ENCODE measurements at regions not wholly inside any gene's neighbourhood (a gene's known extent, or its start where the extent isn't known, plus 50 kb on each side); places are given as distances from the start of the nearest gene placed in this dataset.

- no peak overlapping the region for H3K4me3 ChIP-seq (ENCODE audit: low read depth, low read length)
- DNase-seq (ENCODE audit: low read depth) = peak; percentile 10
- peak; percentile 25 for TF ChIP-seq CTCF (conservative IDR thresholded peaks at IDR 0.05; ENCODE audit: low read depth, low read length)
Observed at GRCh38 chr12:91620992-91621391, 438.4 kb upstream of the DCN start.

GRCh38 chr12:91620422-91620821 is 437.8 kb upstream of the DCN start:
- no peak overlapping the region for H3K4me3 ChIP-seq (ENCODE audit: low read depth, low read length)
- DNase-seq (ENCODE audit: low read depth) = no peak
- no peak for TF ChIP-seq CTCF (conservative IDR thresholded peaks at IDR 0.05; ENCODE audit: low read depth, low read length)

- no peak overlapping the region for H3K4me3 ChIP-seq (ENCODE audit: low read depth, low read length)
- DNase-seq (ENCODE audit: low read depth) = no peak
- TF ChIP-seq CTCF (conservative IDR thresholded peaks at IDR 0.05; ENCODE audit: low read depth, low read length) = no peak
Observed at GRCh38 chr12:91618281-91618680, 435.7 kb upstream of the DCN start.

GRCh38 chr12:91617818-91618217 is 435.2 kb upstream of the DCN start:
- TF ChIP-seq CTCF (conservative IDR thresholded peaks at IDR 0.05; ENCODE audit: low read depth, low read length) = no peak
- DNase-seq (ENCODE audit: low read depth) = no peak
- H3K4me3 ChIP-seq (ENCODE audit: low read depth, low read length) = no peak overlapping the region

GRCh38 chr12:91616416-91616815 is 433.8 kb upstream of the DCN start:
- DNase-seq (ENCODE audit: low read depth) = no peak
- no peak overlapping the region for H3K4me3 ChIP-seq (ENCODE audit: low read depth, low read length)
- TF ChIP-seq CTCF (conservative IDR thresholded peaks at IDR 0.05; ENCODE audit: low read depth, low read length) = no peak

- no peak for TF ChIP-seq CTCF (conservative IDR thresholded peaks at IDR 0.05; ENCODE audit: low read depth, low read length)
- H3K4me3 ChIP-seq (ENCODE audit: low read depth, low read length) = no peak overlapping the region
Observed at GRCh38 chr12:91613223-91613779, 430.7 kb upstream of the DCN start.

DNA sequence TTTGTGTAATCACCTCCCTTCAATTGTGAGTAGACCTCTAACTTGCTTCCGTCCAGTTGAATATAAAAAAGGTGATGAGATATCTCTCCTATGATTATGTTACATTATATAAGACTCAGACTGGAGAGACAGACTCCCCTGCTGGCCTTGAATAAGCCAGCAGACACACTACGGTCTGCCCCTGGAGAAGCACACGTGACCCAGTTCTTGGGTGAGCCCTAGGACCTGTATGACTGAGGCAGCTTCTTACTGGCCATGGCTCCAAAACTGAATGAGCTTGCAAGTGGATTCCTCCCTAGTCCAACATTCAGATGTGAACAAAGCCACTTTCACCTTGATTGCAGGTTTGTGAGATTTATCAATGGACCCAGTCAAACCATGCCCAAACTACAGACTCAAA is 427.9 kb upstream of the DCN start:
- no peak for TF ChIP-seq CTCF (conservative IDR thresholded peaks at IDR 0.05; ENCODE audit: low read depth, low read length)
- no peak for DNase-seq (ENCODE audit: low read depth)
- H3K4me3 ChIP-seq (ENCODE audit: low read depth, low read length) = no peak overlapping the region

More at GRCh38 chr12:91613223-91613779, 430.7 kb upstream of the DCN start:
- peak; percentile 23 for DNase-seq (ENCODE audit: low read depth)

Data from choroid plexus epithelial cell (primary cell).